ENCODE measurements at regions not wholly inside any gene's neighbourhood (a gene's known extent, or its start where the extent isn't known, plus 50 kb on each side); places are given as distances from the start of the nearest gene placed in this dataset.
"Not testable (repeated sequence)": the region's sequence is repeated elsewhere in the genome, so short reads cannot be mapped to it uniquely, and the experiment has no call there.

DNA sequence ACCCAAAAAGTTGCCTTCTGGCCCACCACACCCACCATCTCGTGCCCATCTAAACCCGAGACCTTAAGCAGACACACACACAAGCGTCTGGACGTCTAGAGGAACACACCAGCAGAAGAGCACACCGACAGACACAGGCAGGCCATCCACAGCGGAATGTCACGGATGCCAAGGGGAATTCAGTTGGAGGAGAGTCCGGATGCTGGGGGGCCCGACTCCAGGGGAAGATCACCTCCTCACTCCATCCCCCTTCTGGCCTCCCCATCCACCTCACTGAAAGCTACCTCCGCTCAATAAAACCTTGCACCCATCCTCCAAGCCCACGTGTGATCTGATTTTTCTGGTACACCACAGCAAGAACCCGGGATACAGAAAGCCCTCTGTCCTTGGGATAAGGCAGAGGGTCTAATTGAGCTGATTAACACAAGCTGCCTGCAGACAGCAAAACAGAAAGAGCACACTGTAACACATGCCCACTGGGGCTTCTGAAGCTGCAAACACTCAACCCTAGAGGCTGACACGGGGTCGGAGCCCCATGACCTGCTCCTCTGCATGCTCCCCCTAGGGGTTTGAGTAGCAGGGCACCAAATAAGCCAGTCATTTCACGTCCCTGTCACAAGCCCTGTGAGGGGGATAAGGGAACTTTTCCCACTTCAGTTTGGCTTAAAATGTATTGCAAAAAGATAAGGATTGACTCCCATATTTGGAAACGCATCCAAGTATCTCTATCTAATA is 339.6 kb upstream of the PCDH10 start:
- Histone ChIP-seq H4K8ac (replicated peaks; ENCODE audit: insufficient read length, low read depth, low read length) (no peak overlapping the region), H3K4ac (ENCODE audit: low read depth, low read length) (no peak overlapping the region), H4K5ac (ENCODE audit: insufficient read length, low read depth, low read length) (no peak overlapping the region), H3K27ac (ENCODE audit: insufficient read length, low read depth, low read length) (no peak overlapping the region), H3T11ph (ENCODE audit: low read length) (no peak overlapping the region), H3K18ac (ENCODE audit: insufficient read length, low read depth, low read length) (no peak overlapping the region), H3K79me2 (ENCODE audit: insufficient read depth, low read length) (no peaks in the 10 kb centered on the region), H2BK20ac (ENCODE audit: low read depth, low read length, poor library complexity, severe bottlenecking) (no peak overlapping the region), H3K27me3 (ENCODE audit: insufficient read depth, low read length) (no peaks in the 10 kb centered on the region), H3K9me3 (ENCODE audit: control insufficient read depth, low read depth, low read length) (no peaks in the 10 kb centered on the region), H2BK12ac (ENCODE audit: insufficient read length, low read depth, low read length) (no peak overlapping the region), H3K14ac (ENCODE audit: insufficient read depth, low read length) (no peak overlapping the region), H2BK120ac (ENCODE audit: low read depth, low read length, poor library complexity, severe bottlenecking) (no peak overlapping the region), H3K4me2 (ENCODE audit: insufficient read depth, insufficient read length, low read length) (no peak overlapping the region), H4K91ac (ENCODE audit: insufficient read length, low read depth, low read length) (no peak overlapping the region), H3K56ac (ENCODE audit: insufficient read length, low read depth, low read length) (no peak overlapping the region), H3K4me1 (ENCODE audit: insufficient read depth, low read length) (no peaks in the 10 kb centered on the region), H3K79me1 (ENCODE audit: insufficient read depth, low read depth, low read length, poor library complexity, severe bottlenecking) (no peaks in the 10 kb centered on the region), H2AK5ac (ENCODE audit: insufficient read length, low read length) (no peak overlapping the region), H2BK15ac (ENCODE audit: low read depth, low read length) (no peak overlapping the region), H2AFZ (ENCODE audit: low read length) (no peak overlapping the region), H3K23me2 (ENCODE audit: insufficient read length, low read depth, low read length, poor library complexity, severe bottlenecking) (no peaks in the 10 kb centered on the region), H3K9ac (ENCODE audit: extremely low read depth, insufficient read length, low read length) (no peak overlapping the region), H2BK5ac (ENCODE audit: insufficient read length, low read length) (no peak overlapping the region), H3K23ac (ENCODE audit: insufficient read length, low read depth, low read length) (no peak overlapping the region), H4K20me1 (ENCODE audit: control insufficient read depth, insufficient read depth, insufficient read length) (no peaks in the 10 kb centered on the region)
- peak overlapping the region in 1 of 3 experiments; percentile 53; a peak in 1 of 7 replicates for H3K27ac Mint-ChIP-seq
- no peaks in the 10 kb centered on the region for H3K9me3 Mint-ChIP-seq
- DNase-seq = peak; percentile 71
- WGBS (ENCODE audit: extremely low coverage, insufficient read length, low lambda C conversion rate) = no CpG with 5 or more reads among the region's 16 CpGs
- no peak overlapping the region for H3K4me3 Mint-ChIP-seq
- no peaks in the 10 kb centered on the region for H3K27me3 Mint-ChIP-seq (ENCODE audit: low read depth)
- H3K4me1 Mint-ChIP-seq = peaks cover 2 to 4% of the 10 kb centered on the region in 2 experiments; a peak in 2 of 4 replicates
- TF ChIP-seq CTCF (conservative IDR thresholded peaks at IDR 0.05) = peak; percentile 69
- peaks cover 0 to 3% (median 0%) of the 10 kb centered on the region in 3 experiments; a peak in 2 of 7 replicates for H3K36me3 Mint-ChIP-seq (ENCODE audit: insufficient read depth in 1 of 3, low read depth in 3 of 3)

DNA sequence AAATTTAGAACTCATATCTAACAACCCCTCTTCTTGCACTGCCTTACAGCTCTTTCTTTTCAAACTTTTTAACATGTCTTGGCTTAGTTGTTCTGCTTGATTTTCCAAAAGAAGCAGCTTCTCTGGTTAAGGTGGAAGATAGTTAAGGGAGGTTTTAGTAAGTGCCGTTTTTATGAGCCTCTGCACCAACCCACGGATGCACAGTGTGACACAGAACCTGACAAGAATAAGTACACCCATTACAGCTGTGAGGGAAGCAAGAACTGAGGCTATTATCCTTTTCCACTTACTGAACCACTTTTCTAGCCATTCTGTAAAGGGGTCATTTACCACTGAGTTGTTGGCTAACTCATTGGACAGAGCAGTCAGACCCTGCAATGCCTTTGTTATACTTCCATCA is 336.0 kb upstream of the PCDH10 start:
- H3K4me1 ChIP-seq (ENCODE audit: insufficient read depth, low read length); H3K79me1 ChIP-seq (ENCODE audit: insufficient read depth, low read depth, low read length, poor library complexity, severe bottlenecking); H2BK15ac ChIP-seq (ENCODE audit: low read depth, low read length); H4K91ac ChIP-seq (ENCODE audit: insufficient read length, low read depth, low read length); H2BK120ac ChIP-seq (ENCODE audit: low read depth, low read length, poor library complexity, severe bottlenecking); H2BK12ac ChIP-seq (ENCODE audit: insufficient read length, low read depth, low read length); H2AK5ac ChIP-seq (ENCODE audit: insufficient read length, low read length); H3K36me3 Mint-ChIP-seq (ENCODE audit: insufficient read depth in 1 of 3, low read depth in 3 of 3); H3K27ac ChIP-seq (ENCODE audit: insufficient read length, low read depth, low read length); H3K9me3 ChIP-seq (ENCODE audit: control insufficient read depth, low read depth, low read length); H3K23ac ChIP-seq (ENCODE audit: insufficient read length, low read depth, low read length); H3K9ac ChIP-seq (ENCODE audit: extremely low read depth, insufficient read length, low read length); H2AFZ ChIP-seq (ENCODE audit: low read length); H3K79me2 ChIP-seq (ENCODE audit: insufficient read depth, low read length); H3K27ac Mint-ChIP-seq; H3K18ac ChIP-seq (ENCODE audit: insufficient read length, low read depth, low read length); H4K8ac ChIP-seq (replicated peaks; ENCODE audit: insufficient read length, low read depth, low read length); DNase-seq; H4K20me1 ChIP-seq (ENCODE audit: control insufficient read depth, insufficient read depth, insufficient read length); H2BK20ac ChIP-seq (ENCODE audit: low read depth, low read length, poor library complexity, severe bottlenecking); H4K5ac ChIP-seq (ENCODE audit: insufficient read length, low read depth, low read length); H3K23me2 ChIP-seq (ENCODE audit: insufficient read length, low read depth, low read length, poor library complexity, severe bottlenecking); H3K14ac ChIP-seq (ENCODE audit: insufficient read depth, low read length); H3K4me2 ChIP-seq (ENCODE audit: insufficient read depth, insufficient read length, low read length); H3K27me3 Mint-ChIP-seq (ENCODE audit: low read depth); H3K4me1 Mint-ChIP-seq; H3K27me3 ChIP-seq (ENCODE audit: insufficient read depth, low read length); H3K4ac ChIP-seq (ENCODE audit: low read depth, low read length); H3K56ac ChIP-seq (ENCODE audit: insufficient read length, low read depth, low read length); H3T11ph ChIP-seq (ENCODE audit: low read length); H2BK5ac ChIP-seq (ENCODE audit: insufficient read length, low read length); H3K9me3 Mint-ChIP-seq; H3K4me3 Mint-ChIP-seq: not testable (repeated sequence)
- WGBS (ENCODE audit: extremely low coverage, insufficient read length, low lambda C conversion rate) = no CpG with 5 or more reads among the region's 2 CpGs
